Esophagus muscularis mucosa (tissue), 4 donors: ENCODE measurements at regions not wholly inside any gene's neighbourhood (a gene's known extent, or its start where the extent isn't known, plus 50 kb on each side); places are given as distances from the start of the nearest gene placed in this dataset.

Experiments used
- DNase-seq: peaks from one replicate; pipeline ENCODE4 v3.0.0-alpha.2; 2017; ENCODE audit errors: extremely low spot score
- H3K27ac ChIP-seq, 4 donors: fragments of 200-600 bp; sonication (generic); replicated peaks in 1 of 4; 1 replicate in 3 of 4; 2 replicates in 1 of 4; pipeline ENCODE4 v1.5.1; 2016 to 2019; ENCODE audit warnings: mild to moderate bottlenecking in 1 of 4
- H3K27me3 ChIP-seq, 4 donors: fragments of 200-600 bp; sonication (generic); one replicate each; pipeline versions ENCODE4 v1.5.1 to v1.6.0; 2016 to 2019
- H3K36me3 ChIP-seq, 4 donors: fragments of 200-600 bp; sonication (generic); one replicate each; pipeline ENCODE4 v1.5.1; 2016 to 2019
- H3K4me1 ChIP-seq, 4 donors: fragments of 200-600 bp; sonication (generic); one replicate each; pipeline ENCODE4 v1.5.1; 2016 to 2019
- H3K4me3 ChIP-seq, 4 donors: fragments of 200-600 bp; sonication (generic); 1 replicate in 2 of 4; 2 replicates in 2 of 4; pipeline ENCODE4 v1.5.1; 2016 to 2019; ENCODE audit warnings: mild to moderate bottlenecking in 4 of 4, moderate library complexity in 1 of 4
- H3K9me3 ChIP-seq, 4 donors: fragments of 200-600 bp; sonication (generic); 1 replicate in 3 of 4; 2 replicates in 1 of 4; pipeline ENCODE4 v1.5.1; 2016 to 2019
- EP300 ChIP-seq: sonication (generic); formaldehyde crosslinking; IDR thresholded peaks from one replicate; pipeline ENCODE4 v1.6.1; 2017; ENCODE audit warnings: antibody characterized with exemption
- POLR2A ChIP-seq: fragments of 450-650 bp; IDR thresholded peaks from one replicate; pipeline ENCODE4 v1.6.1; 2017; ENCODE audit warnings: antibody characterized with exemption, moderate library complexity, mild to moderate bottlenecking, low read depth
- POLR2AphosphoS5 ChIP-seq, 2 donors: sonication (generic); formaldehyde crosslinking; IDR thresholded peaks; one replicate each; pipeline ENCODE4 v1.6.1; 2017; ENCODE audit warnings: antibody characterized with exemption in 2 of 2
- WGBS: methylation state at CpG from one replicate; pipeline ENCODE4 v1.1.5; 2018; 5-methylcytosine and 5-hydroxymethylcytosine counted together
- intact Hi-C: fragments of 100-400 bp; cut with DNase I; formaldehyde crosslinking; loops from one replicate; pipeline ENCODE4 v1.15.1; 2023
- TF ChIP-seq, protein P1 (sequence below), 3 experiments: fragments of 200-600 bp in 2 of 3; fragments of 450-650 bp in 1 of 3; sonication (generic) in 2 of 3; IDR thresholded peaks; one replicate each; pipeline ENCODE4 v1.5.1; 2017 to 2019; ENCODE audit warnings: antibody characterized with exemption in 3 of 3, mild to moderate bottlenecking in 2 of 3, moderate library complexity in 1 of 3

DNA sequence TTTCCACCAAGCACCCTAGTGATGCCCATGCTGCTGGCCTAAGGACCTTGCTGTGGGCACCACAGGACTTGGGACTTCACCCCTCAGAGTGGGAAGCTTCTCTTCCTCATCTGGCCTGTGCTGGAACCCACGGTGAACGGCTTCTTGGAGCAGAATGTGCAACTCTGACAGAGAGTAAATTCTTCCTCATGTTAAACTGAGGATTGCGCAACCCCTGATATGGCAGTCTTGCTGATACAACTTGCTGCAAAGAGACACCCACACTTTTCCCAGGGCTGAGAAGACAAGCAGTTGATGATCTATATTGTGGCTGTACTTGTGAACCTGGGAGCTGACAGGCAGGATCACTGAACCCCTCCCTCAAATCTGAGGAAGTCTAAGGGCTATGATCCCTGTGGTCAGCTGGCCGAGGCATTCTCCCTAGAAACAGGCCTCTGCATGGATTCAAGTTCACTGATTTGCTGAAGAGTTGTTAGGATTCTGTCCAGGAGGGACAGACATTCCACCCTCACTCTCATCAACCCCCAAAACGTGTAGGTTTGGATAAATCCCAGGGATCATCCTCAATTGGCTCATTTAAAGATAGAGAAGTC, 307.2 kb downstream of the MTRR start:
- no peak overlapping the region for H3K4me3 ChIP-seq
- no peaks in the 10 kb centered on the region for H3K27me3 ChIP-seq
- H3K9me3 ChIP-seq: no peaks in the 10 kb centered on the region
- TF ChIP-seq POLR2A (no peak), EP300 (no peak), POLR2AphosphoS5 (IDR thresholded peaks at IDR 0.05) (no peak)
- TF ChIP-seq, protein P1, sequence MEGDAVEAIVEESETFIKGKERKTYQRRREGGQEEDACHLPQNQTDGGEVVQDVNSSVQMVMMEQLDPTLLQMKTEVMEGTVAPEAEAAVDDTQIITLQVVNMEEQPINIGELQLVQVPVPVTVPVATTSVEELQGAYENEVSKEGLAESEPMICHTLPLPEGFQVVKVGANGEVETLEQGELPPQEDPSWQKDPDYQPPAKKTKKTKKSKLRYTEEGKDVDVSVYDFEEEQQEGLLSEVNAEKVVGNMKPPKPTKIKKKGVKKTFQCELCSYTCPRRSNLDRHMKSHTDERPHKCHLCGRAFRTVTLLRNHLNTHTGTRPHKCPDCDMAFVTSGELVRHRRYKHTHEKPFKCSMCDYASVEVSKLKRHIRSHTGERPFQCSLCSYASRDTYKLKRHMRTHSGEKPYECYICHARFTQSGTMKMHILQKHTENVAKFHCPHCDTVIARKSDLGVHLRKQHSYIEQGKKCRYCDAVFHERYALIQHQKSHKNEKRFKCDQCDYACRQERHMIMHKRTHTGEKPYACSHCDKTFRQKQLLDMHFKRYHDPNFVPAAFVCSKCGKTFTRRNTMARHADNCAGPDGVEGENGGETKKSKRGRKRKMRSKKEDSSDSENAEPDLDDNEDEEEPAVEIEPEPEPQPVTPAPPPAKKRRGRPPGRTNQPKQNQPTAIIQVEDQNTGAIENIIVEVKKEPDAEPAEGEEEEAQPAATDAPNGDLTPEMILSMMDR (IDR thresholded peaks at IDR 0.05): no peak
- 34% methylated on average over 4 of the region's 5 CpGs for WGBS
- H3K27ac ChIP-seq: no peak overlapping the region
- no peak for DNase-seq
- no peaks in the 10 kb centered on the region for H3K4me1 ChIP-seq
- no peaks in the 10 kb centered on the region for H3K36me3 ChIP-seq
- intact Hi-C loops: no loop called here

DNA sequence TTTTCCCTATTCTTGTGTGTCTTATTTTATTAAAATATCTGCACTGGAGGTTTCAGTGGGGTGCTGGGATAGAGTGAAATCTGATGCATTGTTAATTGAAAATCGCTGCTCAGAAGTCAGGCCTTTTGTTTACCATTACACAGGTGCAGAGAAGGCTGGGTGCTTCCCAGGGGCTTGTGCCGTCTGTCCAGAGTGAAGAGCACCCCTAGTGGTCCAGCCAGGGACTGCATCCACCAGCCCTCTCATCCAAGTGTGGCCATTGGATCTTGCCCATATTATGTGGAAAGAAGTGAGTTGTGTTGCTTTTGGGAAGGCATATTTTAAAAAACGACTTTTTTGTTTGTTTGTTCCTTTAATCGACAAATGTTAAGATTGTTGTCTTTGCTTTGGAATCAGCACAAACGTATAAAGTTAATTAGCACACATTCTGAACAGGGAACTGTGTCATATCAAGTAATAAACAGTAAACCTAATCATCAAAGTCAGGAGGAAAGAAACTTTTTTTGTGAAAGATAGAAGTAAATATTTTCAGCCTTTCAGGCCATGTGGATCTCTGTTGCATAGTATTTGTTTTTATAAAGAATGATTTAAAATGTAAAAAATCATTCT, 315.6 kb downstream of the MTRR start:
- Histone ChIP-seq H3K9me3 (no peaks in the 10 kb centered on the region), H3K36me3 (no peaks in the 10 kb centered on the region), H3K27ac (no peak overlapping the region), H3K27me3 (no peaks in the 10 kb centered on the region), H3K4me1 (no peaks in the 10 kb centered on the region), H3K4me3 (no peak overlapping the region)
- TF ChIP-seq POLR2A: no peak
- TF ChIP-seq, protein P1 (IDR thresholded peaks at IDR 0.05): peak; percentile 17 to 58 (median 34)
- intact Hi-C loops: no loop called here
- no peak for DNase-seq
- 38% methylated on average over 5 of the region's 5 CpGs for WGBS

DNA sequence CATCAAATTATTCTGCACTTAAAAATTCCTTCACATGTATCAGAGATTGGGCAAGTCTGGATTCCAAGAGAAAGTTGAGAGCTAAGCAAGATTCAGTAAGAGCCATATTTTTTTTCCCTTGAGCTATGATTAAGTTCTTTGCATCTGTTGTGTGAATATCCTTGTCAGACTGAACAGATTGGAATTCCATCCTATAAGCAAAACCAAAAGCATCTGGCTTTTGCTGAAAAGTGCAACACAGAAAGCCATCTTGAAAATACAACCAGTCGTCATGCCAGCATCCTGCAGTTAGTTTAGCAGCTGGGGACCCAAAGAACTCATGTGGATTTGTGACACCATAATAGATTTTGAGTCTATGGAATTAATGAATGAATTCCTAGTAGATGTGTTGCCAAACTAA, 316.9 kb downstream of the MTRR start:
- intact Hi-C loops: no loop called here
- 78% methylated on average over 1 of the region's 1 CpG for WGBS
- Histone ChIP-seq H3K9me3 (no peaks in the 10 kb centered on the region), H3K27me3 (no peaks in the 10 kb centered on the region), H3K27ac (no peak overlapping the region), H3K4me1 (no peaks in the 10 kb centered on the region), H3K4me3 (no peak overlapping the region), H3K36me3 (no peaks in the 10 kb centered on the region)
- DNase-seq: no peak
- no peak for TF ChIP-seq POLR2A

DNA sequence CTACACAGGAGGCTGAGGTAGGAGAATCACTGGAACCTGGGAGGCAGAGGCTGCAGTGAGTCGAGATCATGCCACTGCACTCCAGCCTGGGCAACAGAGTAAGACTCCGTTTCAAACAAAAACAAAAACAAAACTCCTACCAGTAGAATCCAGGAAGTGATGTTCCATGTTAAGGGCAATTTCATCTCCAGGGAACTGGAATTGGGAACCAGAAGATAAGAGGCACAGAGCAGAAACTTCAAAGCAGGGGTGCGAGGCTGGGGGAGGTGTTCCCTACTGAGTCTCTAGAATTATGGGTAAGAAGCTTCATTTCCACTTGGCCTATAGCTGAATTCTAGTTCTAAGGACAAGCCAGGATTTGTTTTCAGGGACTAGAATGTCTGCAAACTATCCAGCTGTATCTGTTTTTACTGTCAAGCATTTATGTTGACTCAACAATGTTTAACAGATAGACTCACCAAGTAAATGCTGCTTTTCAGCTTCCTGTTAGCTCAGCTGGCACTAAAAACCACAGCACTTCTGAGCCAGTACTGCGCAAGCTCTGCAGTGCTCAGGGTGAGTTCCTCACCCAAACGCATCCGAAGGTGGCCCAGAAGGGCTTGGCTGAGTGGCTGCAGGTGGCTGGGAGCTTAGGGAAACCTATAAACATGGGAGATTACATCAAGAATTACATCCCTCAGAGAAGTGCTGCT, 320.1 kb downstream of the MTRR start:
- intact Hi-C loops: no loop called here
- Histone ChIP-seq H3K9me3 (no peaks in the 10 kb centered on the region), H3K4me3 (no peak overlapping the region), H3K27me3 (no peaks in the 10 kb centered on the region), H3K4me1 (no peaks in the 10 kb centered on the region), H3K36me3 (no peaks in the 10 kb centered on the region), H3K27ac (no peak overlapping the region)
- 62% methylated on average over 6 of the region's 6 CpGs for WGBS
- peak; percentile 57 for DNase-seq
- TF ChIP-seq EP300: no peak
- no peak for TF ChIP-seq POLR2AphosphoS5 (IDR thresholded peaks at IDR 0.05)
- no peak for TF ChIP-seq POLR2A
- TF ChIP-seq, protein P1 (IDR thresholded peaks at IDR 0.05): no peak

DNA sequence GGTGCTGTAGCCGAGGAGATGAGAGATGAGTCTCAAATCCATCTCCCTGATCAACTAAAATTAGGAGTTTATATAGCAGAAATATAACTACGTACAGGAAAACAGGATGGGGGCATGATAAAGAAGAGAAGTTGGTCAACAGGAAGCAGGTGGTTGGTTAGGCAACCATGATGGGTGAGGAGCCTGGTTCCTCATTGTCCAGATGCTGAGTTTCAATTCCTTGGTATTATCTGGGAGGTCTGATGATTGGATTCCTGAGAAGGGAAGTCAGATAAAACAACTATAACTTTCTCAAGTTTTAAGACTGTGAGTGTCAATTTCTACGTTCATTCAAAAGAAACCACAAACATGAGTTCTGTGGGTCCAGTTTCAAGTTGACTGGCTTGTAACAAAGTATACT, 323.9 kb downstream of the MTRR start:
- intact Hi-C loops: no loop called here
- Histone ChIP-seq H3K27ac (no peak overlapping the region), H3K27me3 (no peaks in the 10 kb centered on the region), H3K36me3 (no peaks in the 10 kb centered on the region), H3K9me3 (no peaks in the 10 kb centered on the region), H3K4me1 (no peaks in the 10 kb centered on the region), H3K4me3 (no peak overlapping the region)
- WGBS: 79% methylated on average over 3 of the region's 3 CpGs
- TF ChIP-seq POLR2A: no peak
- no peak for DNase-seq
